Loucy (cell line): ENCODE measurements at regions not wholly inside any gene's neighbourhood (a gene's known extent, or its start where the extent isn't known, plus 50 kb on each side); places are given as distances from the start of the nearest gene placed in this dataset.

ENCODE experiments used
- H2AFZ ChIP-seq: fragments of 200-600 bp; sonication (generic); 2 replicates; pipeline ENCODE4 v1.6.0; 2016; ENCODE audit warnings: antibody characterized with exemption, mild to moderate bottlenecking, low read length, moderate library complexity
- H3F3A ChIP-seq: fragments of 200-600 bp; 2 replicates; pipeline ENCODE4 v1.6.0; 2016; ENCODE audit warnings: antibody characterized with exemption, low read depth, mild to moderate bottlenecking
- H3K27me3 ChIP-seq: fragments of 200-600 bp; sonication (generic); 2 replicates; pipeline ENCODE4 v1.6.1; 2014; ENCODE audit warnings: low read length, mild to moderate bottlenecking; ENCODE audit not compliant: insufficient read depth, poor library complexity, severe bottlenecking
- H3K36me3 ChIP-seq: fragments of 200-600 bp; sonication (generic); 2 replicates; pipeline ENCODE4 v1.6.1; 2016; ENCODE audit warnings: low read length; ENCODE audit not compliant: insufficient read depth
- H3K4me1 ChIP-seq: fragments of 200-600 bp; sonication (generic); 2 replicates; pipeline ENCODE4 v1.5.1; 2014; ENCODE audit warnings: low read length, mild to moderate bottlenecking; ENCODE audit not compliant: insufficient read depth, poor library complexity, severe bottlenecking
- H3K4me2 ChIP-seq: fragments of 200-600 bp; sonication (generic); 2 replicates; pipeline ENCODE4 v1.6.0; 2014; ENCODE audit warnings: antibody characterized with exemption, low read length, low read depth, mild to moderate bottlenecking; ENCODE audit not compliant: poor library complexity, severe bottlenecking
- H3K4me3 ChIP-seq: fragments of 200-600 bp; sonication (generic); 2 replicates; pipeline ENCODE4 v1.5.1; 2014; ENCODE audit warnings: low read length, mild to moderate bottlenecking, mixed read lengths; ENCODE audit not compliant: poor library complexity, severe bottlenecking
- H3K79me2 ChIP-seq: fragments of 200-600 bp; sonication (generic); 2 replicates; pipeline ENCODE4 v1.6.1; 2014; ENCODE audit warnings: low read length; ENCODE audit not compliant: insufficient read depth
- H3K9ac ChIP-seq: fragments of 200-600 bp; sonication (generic); 2 replicates; pipeline ENCODE4 v1.6.0; 2014; ENCODE audit warnings: mild to moderate bottlenecking, low read depth, low read length, moderate library complexity; ENCODE audit not compliant: poor library complexity, severe bottlenecking
- H3K9me2 ChIP-seq: fragments of 200-600 bp; sonication (generic); replicated peaks from 2 replicates; pipeline ENCODE4 v1.6.1; 2016; ENCODE audit warnings: low read depth, low read length, mixed read lengths
- H3K9me3 ChIP-seq: fragments of 200-600 bp; sonication (generic); 2 replicates; pipeline ENCODE4 v1.6.1; 2014; ENCODE audit warnings: mild to moderate bottlenecking, antibody characterized with exemption, low read length, low read depth; ENCODE audit not compliant: insufficient read depth
- H4K20me1 ChIP-seq: fragments of 200-600 bp; sonication (generic); 2 replicates; pipeline ENCODE4 v1.6.0; 2014; ENCODE audit warnings: antibody characterized with exemption, low read length, mild to moderate bottlenecking; ENCODE audit not compliant: insufficient read depth, poor library complexity, severe bottlenecking
- EZH2phosphoT487 ChIP-seq: fragments of 200-600 bp; IDR thresholded peaks from 2 replicates; pipeline ENCODE4 v1.6.1; 2018; ENCODE audit warnings: antibody characterized with exemption, mild to moderate bottlenecking, moderate library complexity, borderline replicate concordance
- TF ChIP-seq, protein P1 (sequence below): fragments of 200-600 bp; sonication (generic); conservative IDR thresholded peaks from 2 replicates; pipeline ENCODE4 v1.5.1; 2014; ENCODE audit warnings: mild to moderate bottlenecking, antibody characterized with exemption, low read length

DNA sequence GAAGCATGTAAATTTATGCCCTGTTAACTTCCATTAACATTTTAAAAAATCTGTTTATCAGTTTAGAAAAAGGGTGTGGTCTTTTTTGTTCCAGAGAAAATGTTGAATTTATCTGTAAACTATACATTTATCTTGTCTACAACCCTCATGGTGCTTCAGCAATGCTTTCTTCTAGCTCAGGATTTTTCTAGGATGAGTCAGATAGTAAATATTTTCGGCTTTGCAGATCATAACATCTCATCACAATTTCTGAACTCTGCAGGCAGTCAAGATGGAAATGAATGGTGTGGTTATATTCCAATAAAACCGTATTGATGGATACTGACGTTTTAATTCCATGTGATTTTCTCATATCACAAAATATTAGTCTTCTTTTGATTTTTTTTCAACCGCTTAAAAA is 70.5 kb upstream of the FOXB1 start:
- H3K36me3 ChIP-seq = no peaks in the 10 kb centered on the region
- H4K20me1 ChIP-seq = no peaks in the 10 kb centered on the region
- no peaks in the 10 kb centered on the region for H3F3A ChIP-seq
- H3K4me3 ChIP-seq = no peak overlapping the region
- peaks cover 46% of the 10 kb centered on the region for H3K4me1 ChIP-seq
- no peaks in the 10 kb centered on the region for H3K9me2 ChIP-seq
- no peak overlapping the region for H3K9ac ChIP-seq
- no peak overlapping the region for H2AFZ ChIP-seq
- no peaks in the 10 kb centered on the region for H3K79me2 ChIP-seq
- no peak overlapping the region for H3K4me2 ChIP-seq
- no peaks in the 10 kb centered on the region for H3K27me3 ChIP-seq
- no peaks in the 10 kb centered on the region for H3K9me3 ChIP-seq
- TF ChIP-seq, protein P1, sequence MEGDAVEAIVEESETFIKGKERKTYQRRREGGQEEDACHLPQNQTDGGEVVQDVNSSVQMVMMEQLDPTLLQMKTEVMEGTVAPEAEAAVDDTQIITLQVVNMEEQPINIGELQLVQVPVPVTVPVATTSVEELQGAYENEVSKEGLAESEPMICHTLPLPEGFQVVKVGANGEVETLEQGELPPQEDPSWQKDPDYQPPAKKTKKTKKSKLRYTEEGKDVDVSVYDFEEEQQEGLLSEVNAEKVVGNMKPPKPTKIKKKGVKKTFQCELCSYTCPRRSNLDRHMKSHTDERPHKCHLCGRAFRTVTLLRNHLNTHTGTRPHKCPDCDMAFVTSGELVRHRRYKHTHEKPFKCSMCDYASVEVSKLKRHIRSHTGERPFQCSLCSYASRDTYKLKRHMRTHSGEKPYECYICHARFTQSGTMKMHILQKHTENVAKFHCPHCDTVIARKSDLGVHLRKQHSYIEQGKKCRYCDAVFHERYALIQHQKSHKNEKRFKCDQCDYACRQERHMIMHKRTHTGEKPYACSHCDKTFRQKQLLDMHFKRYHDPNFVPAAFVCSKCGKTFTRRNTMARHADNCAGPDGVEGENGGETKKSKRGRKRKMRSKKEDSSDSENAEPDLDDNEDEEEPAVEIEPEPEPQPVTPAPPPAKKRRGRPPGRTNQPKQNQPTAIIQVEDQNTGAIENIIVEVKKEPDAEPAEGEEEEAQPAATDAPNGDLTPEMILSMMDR = no peak
- TF ChIP-seq EZH2phosphoT487 = no peak

DNA sequence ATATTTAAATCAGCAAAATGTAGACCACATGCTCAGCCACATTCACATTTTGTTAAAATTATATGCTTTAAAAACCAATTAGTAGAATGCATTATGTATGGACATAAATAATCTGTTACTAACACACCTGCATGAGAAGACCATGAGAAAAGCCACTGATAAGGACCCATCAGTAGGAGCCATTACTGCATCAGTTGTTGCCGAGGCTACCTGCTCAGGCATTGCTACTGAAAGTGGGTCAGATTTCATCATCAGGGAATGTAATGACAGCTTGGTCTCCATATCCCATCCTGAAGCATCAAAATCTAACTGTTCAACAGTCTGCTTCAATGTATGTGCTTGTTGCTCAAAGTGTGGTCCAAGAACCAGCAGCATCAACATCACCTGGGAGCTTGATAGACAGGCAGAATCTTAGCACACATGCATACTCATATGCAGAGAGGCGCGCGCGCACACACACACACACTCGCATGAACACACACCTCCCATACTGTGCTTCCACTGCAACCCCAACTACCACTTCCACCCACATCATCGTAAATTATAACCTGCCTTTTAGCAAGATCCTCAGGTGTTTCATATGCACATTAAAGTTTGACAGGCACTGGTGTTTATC is 72.4 kb upstream of the FOXB1 start:
- H3K79me2 ChIP-seq = no peaks in the 10 kb centered on the region
- no peaks in the 10 kb centered on the region for H4K20me1 ChIP-seq
- H3K36me3 ChIP-seq = no peaks in the 10 kb centered on the region
- peaks cover 37% of the 10 kb centered on the region for H3K4me1 ChIP-seq
- no peaks in the 10 kb centered on the region for H3K27me3 ChIP-seq
- H3K4me2 ChIP-seq = no peak overlapping the region
- H3K4me3 ChIP-seq = no peak overlapping the region
- no peak overlapping the region for H3K9ac ChIP-seq
- H3K9me3 ChIP-seq = no peaks in the 10 kb centered on the region
- H2AFZ ChIP-seq = no peak overlapping the region
- no peaks in the 10 kb centered on the region for H3F3A ChIP-seq
- no peaks in the 10 kb centered on the region for H3K9me2 ChIP-seq
- TF ChIP-seq EZH2phosphoT487 = no peak
- TF ChIP-seq, protein P1 = no peak

DNA sequence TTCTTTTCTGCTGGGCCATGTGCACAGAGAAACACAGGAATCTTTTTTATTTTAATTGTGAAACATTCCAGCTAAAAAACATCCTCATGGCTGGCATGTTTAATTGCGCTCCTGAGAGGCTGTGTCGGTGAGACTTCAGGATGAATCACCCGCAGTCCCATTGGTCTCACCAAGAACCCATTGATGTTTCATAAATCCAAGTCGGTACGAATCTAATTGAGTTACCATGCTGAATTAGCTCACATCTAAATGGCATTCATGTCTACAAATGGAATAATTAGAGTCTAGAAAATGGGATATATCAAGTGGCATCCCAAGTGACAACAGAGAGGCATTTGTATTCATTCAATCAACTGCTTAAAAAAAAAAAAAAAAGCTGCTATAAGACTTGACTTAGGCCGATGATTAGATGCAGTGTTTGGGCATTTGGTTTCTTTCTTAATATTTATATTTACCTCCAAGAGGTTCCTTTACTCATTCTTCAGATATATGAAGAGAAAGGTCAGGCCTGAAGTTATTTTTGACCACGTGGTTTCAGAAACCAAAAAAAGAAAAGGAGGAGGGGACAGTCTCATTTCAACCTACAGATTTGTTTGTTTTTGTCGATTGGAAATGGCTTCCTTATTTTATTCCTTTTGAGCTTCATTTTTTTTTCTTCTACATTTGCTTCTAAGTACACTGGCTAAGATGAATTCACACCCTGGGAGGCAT is 79.1 kb upstream of the FOXB1 start:
- Histone ChIP-seq H3K79me2 (no peaks in the 10 kb centered on the region), H3K9me3 (no peaks in the 10 kb centered on the region), H3K4me2 (no peak overlapping the region), H2AFZ (no peak overlapping the region), H3K36me3 (no peaks in the 10 kb centered on the region), H3K4me3 (no peak overlapping the region), H3K9ac (no peak overlapping the region), H3F3A (peaks cover 3% of the 10 kb centered on the region; the same call in 1 of the 2 replicates), H3K4me1 (peaks cover 40% of the 10 kb centered on the region), H3K9me2 (no peaks in the 10 kb centered on the region), H4K20me1 (no peaks in the 10 kb centered on the region), H3K27me3 (no peaks in the 10 kb centered on the region)
- no peak for TF ChIP-seq EZH2phosphoT487
- TF ChIP-seq, protein P1 = no peak
